Osteoblast (primary cell): ENCODE measurements at regions not wholly inside any gene's neighbourhood (a gene's known extent, or its start where the extent isn't known, plus 50 kb on each side); places are given as distances from the start of the nearest gene placed in this dataset.

Experiments used
- DNase-seq: peaks from one replicate; pipeline ENCODE4 v3.0.0; 2011; ENCODE audit warnings: low spot score, mixed read lengths; ENCODE audit not compliant: insufficient read length; ENCODE audit errors: missing footprints
- H2AFZ ChIP-seq: 2 replicates; pipeline ENCODE4 v1.6.0; 2011; ENCODE audit warnings: mild to moderate bottlenecking, low read length
- H3K27ac ChIP-seq: 2 replicates; pipeline ENCODE4 v1.5.1; 2011; ENCODE audit warnings: mild to moderate bottlenecking, low read depth, low read length, moderate library complexity
- H3K27me3 ChIP-seq: 2 replicates; pipeline ENCODE4 v1.6.0; 2012; ENCODE audit warnings: mild to moderate bottlenecking, control low read depth, inconsistent platforms, low read length, moderate library complexity; ENCODE audit not compliant: insufficient read depth
- H3K36me3 ChIP-seq: 2 replicates; pipeline ENCODE4 v1.5.1; 2011; ENCODE audit warnings: mild to moderate bottlenecking, low read length, control low read depth, moderate library complexity; ENCODE audit not compliant: insufficient read depth
- H3K4me1 ChIP-seq: 2 replicates; pipeline ENCODE4 v1.5.1; 2011; ENCODE audit warnings: mild to moderate bottlenecking, low read length, control low read depth, moderate library complexity; ENCODE audit not compliant: insufficient read depth
- H3K4me2 ChIP-seq: 2 replicates; pipeline ENCODE4 v1.6.0; 2011; ENCODE audit warnings: mild to moderate bottlenecking, low read length; ENCODE audit not compliant: insufficient read depth
- H3K4me3 ChIP-seq: fragments of 200-600 bp; sonication (generic); 3 replicates; pipeline ENCODE4 v1.5.1; 2012; ENCODE audit warnings: mild to moderate bottlenecking, low read length, inconsistent platforms; ENCODE audit not compliant: insufficient read depth
- H3K79me2 ChIP-seq: 2 replicates; pipeline ENCODE4 v1.6.0; 2012; ENCODE audit warnings: mild to moderate bottlenecking, low read length, control low read depth, inconsistent platforms; ENCODE audit not compliant: insufficient read depth
- H3K9me3 ChIP-seq: 2 replicates; pipeline ENCODE4 v1.5.1; 2011; ENCODE audit warnings: low read depth, low read length, control low read depth
- H4K20me1 ChIP-seq: 2 replicates; pipeline ENCODE4 v1.6.0; 2012; ENCODE audit warnings: mild to moderate bottlenecking, low read length, control low read depth; ENCODE audit not compliant: insufficient read depth
- CTCF ChIP-seq: IDR thresholded peaks from 2 replicates; pipeline ENCODE4 v1.5.1; 2011; ENCODE audit warnings: mild to moderate bottlenecking, low read depth, low read length, moderate library complexity; ENCODE audit errors: extremely low read depth

DNA sequence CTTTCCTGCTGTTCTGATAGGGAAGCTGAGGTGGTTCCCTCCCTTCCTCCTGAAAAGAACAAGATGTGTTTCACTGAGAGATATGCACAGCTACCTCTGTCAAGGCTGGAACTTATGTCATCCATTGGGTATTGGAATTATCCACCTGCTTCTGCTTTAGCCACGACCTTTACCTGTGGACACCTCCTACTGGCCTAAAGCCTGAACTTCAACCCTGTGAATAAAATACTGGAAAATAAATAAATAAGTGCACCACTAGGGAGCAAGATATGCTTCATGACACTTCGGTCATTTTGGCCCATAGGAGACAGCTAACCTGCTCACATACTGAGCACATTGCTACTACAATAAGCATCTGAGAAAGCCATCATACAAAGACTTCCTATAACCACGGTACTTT is 419.9 kb upstream of the NWD2 start:
- TF ChIP-seq CTCF: no peak
- Histone ChIP-seq H3K27me3 (no peaks in the 10 kb centered on the region), H3K4me3 (no peak overlapping the region), H3K4me1 (no peaks in the 10 kb centered on the region), H4K20me1 (no peaks in the 10 kb centered on the region), H3K4me2 (no peak overlapping the region), H3K27ac (no peak overlapping the region), H3K36me3 (no peaks in the 10 kb centered on the region), H3K79me2 (no peaks in the 10 kb centered on the region), H3K9me3 (no peaks in the 10 kb centered on the region), H2AFZ (no peak overlapping the region)
- no peak for DNase-seq

DNA sequence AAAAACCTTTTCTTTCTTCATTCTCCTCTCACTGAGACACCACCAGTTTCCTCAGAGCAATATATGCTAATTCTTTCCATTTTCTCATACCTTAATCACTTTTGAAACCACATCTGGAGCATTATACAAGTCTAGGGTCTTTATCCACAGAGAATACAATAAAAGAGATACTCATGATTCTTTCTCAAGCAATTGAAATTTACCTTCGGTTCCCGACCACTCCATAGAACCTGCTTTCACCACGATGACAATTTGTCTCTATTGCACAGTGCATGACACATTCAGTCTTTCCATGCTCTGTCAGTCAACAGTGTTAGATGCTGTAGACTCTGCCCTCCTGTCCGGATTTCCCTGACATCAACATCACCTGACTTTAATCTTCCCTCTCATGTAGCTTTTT is 409.3 kb upstream of the NWD2 start:
- H3K36me3 ChIP-seq: no peaks in the 10 kb centered on the region
- H2AFZ ChIP-seq: no peak overlapping the region
- no peak for TF ChIP-seq CTCF
- H3K4me1 ChIP-seq: no peaks in the 10 kb centered on the region
- no peak overlapping the region for H3K4me3 ChIP-seq
- H4K20me1 ChIP-seq: no peaks in the 10 kb centered on the region
- no peaks in the 10 kb centered on the region for H3K79me2 ChIP-seq
- no peak overlapping the region for H3K27ac ChIP-seq
- no peaks in the 10 kb centered on the region for H3K27me3 ChIP-seq
- H3K4me2 ChIP-seq: no peak overlapping the region
- no peak for DNase-seq
- H3K9me3 ChIP-seq: peaks cover 2% of the 10 kb centered on the region

DNA sequence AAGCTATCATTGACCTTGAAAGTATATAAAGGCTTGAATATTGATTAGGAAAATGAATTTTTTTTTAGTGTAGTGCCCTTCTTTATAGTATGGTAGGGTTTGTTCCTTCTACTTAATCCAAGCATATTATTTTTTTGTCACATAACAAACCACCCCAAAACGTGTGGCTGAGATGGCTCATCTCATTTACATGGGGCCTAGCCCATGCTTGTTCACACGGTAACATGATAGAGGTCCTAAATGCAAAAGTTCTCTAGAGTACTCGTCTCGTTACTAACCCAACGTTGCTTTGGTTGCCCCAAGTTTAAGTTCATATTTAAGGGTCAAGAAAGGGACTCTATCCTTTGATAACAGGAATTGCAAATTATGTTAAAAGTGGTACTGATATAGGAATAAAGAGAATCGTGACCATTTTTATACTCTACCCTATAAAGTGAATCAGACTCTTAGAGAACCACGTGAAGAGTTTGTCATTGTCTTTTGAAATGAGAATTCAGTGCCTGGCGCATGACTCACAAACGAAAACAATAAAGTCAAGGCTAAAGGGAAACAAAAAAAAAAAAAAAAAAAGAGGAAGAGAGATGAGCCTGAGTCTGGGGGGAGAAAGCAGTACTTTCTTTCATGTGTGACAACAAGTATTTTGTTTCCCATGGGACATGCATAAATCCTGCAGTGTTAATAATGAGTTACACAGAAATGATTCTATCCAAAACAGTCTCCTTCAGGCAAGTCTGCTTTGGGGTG is 402.8 kb upstream of the NWD2 start:
- Histone ChIP-seq H3K79me2 (no peaks in the 10 kb centered on the region), H3K27ac (no peak overlapping the region), H3K4me3 (no peak overlapping the region), H2AFZ (no peak overlapping the region), H4K20me1 (no peaks in the 10 kb centered on the region), H3K9me3 (no peaks in the 10 kb centered on the region), H3K27me3 (no peaks in the 10 kb centered on the region), H3K4me2 (no peak overlapping the region), H3K4me1 (no peaks in the 10 kb centered on the region), H3K36me3 (no peaks in the 10 kb centered on the region)
- no peak for TF ChIP-seq CTCF
- DNase-seq: no peak

- Histone ChIP-seq H3K4me2 (no peak overlapping the region), H3K27me3 (no peaks in the 10 kb centered on the region), H3K9me3 (no peaks in the 10 kb centered on the region), H3K4me1 (no peaks in the 10 kb centered on the region), H2AFZ (no peak overlapping the region), H3K36me3 (no peaks in the 10 kb centered on the region), H4K20me1 (no peaks in the 10 kb centered on the region), H3K79me2 (no peaks in the 10 kb centered on the region), H3K4me3 (no peak overlapping the region), H3K27ac (no peak overlapping the region)
- TF ChIP-seq CTCF: no peak
- DNase-seq: no peak
These were observed 400.1 kb upstream of the NWD2 start for GRCh38 chr4:36844448-36844847.
